Astrocyte (in vitro differentiated cells and primary cell): ENCODE measurements at regions not wholly inside any gene's neighbourhood (a gene's known extent, or its start where the extent isn't known, plus 50 kb on each side); places are given as distances from the start of the nearest gene placed in this dataset.

ENCODE experiments used
- CTCF ChIP-seq: IDR thresholded peaks from 2 replicates; pipeline ENCODE4 v1.5.1; 2011; ENCODE audit warnings: low read depth, mild to moderate bottlenecking, inconsistent platforms, low read length, moderate library complexity; ENCODE audit not compliant: insufficient read depth
- EZH2 ChIP-seq: IDR thresholded peaks from 2 replicates; pipeline ENCODE4 v1.6.1; 2012; ENCODE audit warnings: mild to moderate bottlenecking, low read length, inconsistent platforms; ENCODE audit not compliant: insufficient read depth

GRCh38 chr5:63823583-63823982 is 138.7 kb downstream of the HTR1A start:
- TF ChIP-seq CTCF (no peak), EZH2 (no peak)
